ENCODE measurements at regions not wholly inside any gene's neighbourhood (a gene's known extent, or its start where the extent isn't known, plus 50 kb on each side); places are given as distances from the start of the nearest gene placed in this dataset.
"Not testable (repeated sequence)": the region's sequence is repeated elsewhere in the genome, so short reads cannot be mapped to it uniquely, and the experiment has no call there.

GRCh38 chr2:90298126-90298755 lies 1606.8 kb downstream of the RPIA start:
- H3K27ac Mint-ChIP-seq; H3K4me1 Mint-ChIP-seq; H3K27me3 Mint-ChIP-seq; H3K9me3 Mint-ChIP-seq; DNase-seq (ENCODE audit: low spot score in 2 of 2); ATAC-seq (ENCODE audit: low read depth); H3K36me3 Mint-ChIP-seq; H3K4me3 Mint-ChIP-seq: not testable (repeated sequence)

GRCh38 chr2:90298983-90299382 lies 1607.5 kb downstream of the RPIA start:
- not testable (repeated sequence) for H3K4me3 Mint-ChIP-seq; H3K36me3 Mint-ChIP-seq; H3K27ac Mint-ChIP-seq; DNase-seq (ENCODE audit: low spot score in 2 of 2); H3K27me3 Mint-ChIP-seq; H3K9me3 Mint-ChIP-seq; H3K4me1 Mint-ChIP-seq; ATAC-seq (ENCODE audit: low read depth)

GRCh38 chr2:90322982-90323381 lies 1631.5 kb downstream of the RPIA start:
- not testable (repeated sequence) for H3K36me3 Mint-ChIP-seq; H3K9me3 Mint-ChIP-seq; H3K27me3 Mint-ChIP-seq; H3K4me1 Mint-ChIP-seq; DNase-seq (ENCODE audit: low spot score in 2 of 2); ATAC-seq (ENCODE audit: low read depth)
- peak overlapping the region; percentile 84 for H3K27ac Mint-ChIP-seq
- H3K4me3 Mint-ChIP-seq, result peak overlapping the region; percentile 82

- peak overlapping the region; percentile 82 for H3K27ac Mint-ChIP-seq
- peak in 1 of 2 donors; percentile 32 for DNase-seq (ENCODE audit: low spot score in 2 of 2)
- not testable (repeated sequence) for H3K9me3 Mint-ChIP-seq; H3K4me1 Mint-ChIP-seq; H3K27me3 Mint-ChIP-seq; H3K36me3 Mint-ChIP-seq; ATAC-seq (ENCODE audit: low read depth)
- peak overlapping the region; percentile 78 for H3K4me3 Mint-ChIP-seq
These were observed 1632.4 kb downstream of the RPIA start for GRCh38 chr2:90323612-90324558.

- not testable (repeated sequence) for H3K9me3 Mint-ChIP-seq; ATAC-seq (ENCODE audit: low read depth); DNase-seq (ENCODE audit: low spot score in 2 of 2); H3K36me3 Mint-ChIP-seq; H3K27me3 Mint-ChIP-seq; H3K4me1 Mint-ChIP-seq
- Mint-ChIP-seq H3K27ac (peak overlapping the region; percentile 82), H3K4me3 (peak overlapping the region; percentile 11)
These were observed 1633.2 kb downstream of the RPIA start for GRCh38 chr2:90324672-90325071.

- H3K9me3 Mint-ChIP-seq; H3K4me1 Mint-ChIP-seq; H3K27me3 Mint-ChIP-seq; DNase-seq (ENCODE audit: low spot score in 2 of 2); H3K27ac Mint-ChIP-seq; H3K36me3 Mint-ChIP-seq; ATAC-seq (ENCODE audit: low read depth); H3K4me3 Mint-ChIP-seq: not testable (repeated sequence)
These were observed 1634.4 kb downstream of the RPIA start for GRCh38 chr2:90325796-90326353.

- not testable (repeated sequence) for ATAC-seq (ENCODE audit: low read depth); H3K27me3 Mint-ChIP-seq; H3K4me1 Mint-ChIP-seq; H3K9me3 Mint-ChIP-seq; H3K4me3 Mint-ChIP-seq; H3K27ac Mint-ChIP-seq; DNase-seq (ENCODE audit: low spot score in 2 of 2); H3K36me3 Mint-ChIP-seq
These were observed 1664.1 kb downstream of the RPIA start for GRCh38 chr2:90355546-90355945.

GRCh38 chr2:90359344-90359743 lies 1667.9 kb downstream of the RPIA start:
- H3K4me3 Mint-ChIP-seq; H3K36me3 Mint-ChIP-seq; H3K9me3 Mint-ChIP-seq; DNase-seq (ENCODE audit: low spot score in 2 of 2); ATAC-seq (ENCODE audit: low read depth); H3K27me3 Mint-ChIP-seq; H3K27ac Mint-ChIP-seq; H3K4me1 Mint-ChIP-seq: not testable (repeated sequence)

- not testable (repeated sequence) for H3K36me3 Mint-ChIP-seq; ATAC-seq (ENCODE audit: low read depth); H3K4me1 Mint-ChIP-seq; H3K4me3 Mint-ChIP-seq; DNase-seq (ENCODE audit: low spot score in 2 of 2); H3K9me3 Mint-ChIP-seq; H3K27me3 Mint-ChIP-seq; H3K27ac Mint-ChIP-seq
These were observed 1668.6 kb downstream of the RPIA start for GRCh38 chr2:90359887-90360730.

- ATAC-seq (ENCODE audit: low read depth); H3K36me3 Mint-ChIP-seq; H3K4me3 Mint-ChIP-seq; DNase-seq (ENCODE audit: low spot score in 2 of 2); H3K27ac Mint-ChIP-seq; H3K9me3 Mint-ChIP-seq; H3K4me1 Mint-ChIP-seq; H3K27me3 Mint-ChIP-seq: not testable (repeated sequence)
These were observed 1669.2 kb downstream of the RPIA start for GRCh38 chr2:90360731-90361035.

Measured in memory B cell (primary cell).